ENCODE measurements at regions not wholly inside any gene's neighbourhood (a gene's known extent, or its start where the extent isn't known, plus 50 kb on each side); places are given as distances from the start of the nearest gene placed in this dataset.

- no peak overlapping the region for H3K4me3 Mint-ChIP-seq
- H3K4me1 ChIP-seq = no peaks in the 10 kb centered on the region
- H3K27me3 ChIP-seq = no peaks in the 10 kb centered on the region
- no peak overlapping the region for H3K9ac ChIP-seq
- TF ChIP-seq EZH2phosphoT487 (IDR thresholded peaks at IDR 0.05) (no peak), EZH2 (IDR thresholded peaks at IDR 0.05) (no peak), CTCF (IDR thresholded peaks at IDR 0.05) (no peak)
- H3F3A ChIP-seq (ENCODE audit: low read depth) = no peaks in the 10 kb centered on the region
- no peak overlapping the region for H3K4me3 ChIP-seq
- H2AFZ ChIP-seq (replicated peaks) = no peak overlapping the region
- no peaks in the 10 kb centered on the region for H4K20me1 ChIP-seq (ENCODE audit: low read depth)
- no peaks in the 10 kb centered on the region for H3K9me3 Mint-ChIP-seq
- no peaks in the 10 kb centered on the region for H3K36me3 ChIP-seq
- peaks cover 12% of the 10 kb centered on the region for H3K27me3 Mint-ChIP-seq (ENCODE audit: insufficient read depth, low read depth)
- no peaks in the 10 kb centered on the region for H3K79me2 ChIP-seq (ENCODE audit: low read depth)
- H3K4me1 Mint-ChIP-seq = peaks cover 3% of the 10 kb centered on the region
- no peak overlapping the region for H3K27ac Mint-ChIP-seq
- H3K9me3 ChIP-seq (ENCODE audit: low read depth) = no peaks in the 10 kb centered on the region
- DNase-seq (ENCODE audit: low spot score) = no peak
- no peak overlapping the region for H3K27ac ChIP-seq
- H3K4me2 ChIP-seq = no peak overlapping the region
- H3K36me3 Mint-ChIP-seq = no peaks in the 10 kb centered on the region
Measured at GRCh38 chr1:30272277-30273020, 450.9 kb downstream of the MATN1 start.

GRCh38 chr1:30271401-30272276, 451.7 kb downstream of the MATN1 start:
- Mint-ChIP-seq H3K9me3 (no peaks in the 10 kb centered on the region), H3K4me1 (peaks cover 3% of the 10 kb centered on the region), H3K27ac (no peak overlapping the region), H3K4me3 (no peak overlapping the region), H3K27me3 (ENCODE audit: insufficient read depth, low read depth) (peaks cover 13% of the 10 kb centered on the region), H3K36me3 (no peaks in the 10 kb centered on the region)
- Histone ChIP-seq H3F3A (ENCODE audit: low read depth) (no peaks in the 10 kb centered on the region), H3K4me2 (no peak overlapping the region), H3K9ac (no peak overlapping the region), H3K36me3 (no peaks in the 10 kb centered on the region), H3K27me3 (no peaks in the 10 kb centered on the region), H4K20me1 (ENCODE audit: low read depth) (no peaks in the 10 kb centered on the region), H3K27ac (no peak overlapping the region), H3K4me1 (no peaks in the 10 kb centered on the region), H3K9me3 (ENCODE audit: low read depth) (no peaks in the 10 kb centered on the region), H3K79me2 (ENCODE audit: low read depth) (no peaks in the 10 kb centered on the region), H2AFZ (replicated peaks) (no peak overlapping the region), H3K4me3 (no peak overlapping the region)
- TF ChIP-seq CTCF (IDR thresholded peaks at IDR 0.05) (no peak), EZH2 (IDR thresholded peaks at IDR 0.05) (no peak), EZH2phosphoT487 (IDR thresholded peaks at IDR 0.05) (no peak)
- no peak for DNase-seq (ENCODE audit: low spot score)

GRCh38 chr1:30270461-30270860, 452.9 kb downstream of the MATN1 start:
- Histone ChIP-seq H3K4me3 (no peak overlapping the region), H3K9ac (no peak overlapping the region), H2AFZ (replicated peaks) (no peak overlapping the region), H4K20me1 (ENCODE audit: low read depth) (no peaks in the 10 kb centered on the region), H3K4me2 (no peak overlapping the region), H3K27me3 (no peaks in the 10 kb centered on the region), H3F3A (ENCODE audit: low read depth) (no peaks in the 10 kb centered on the region), H3K27ac (no peak overlapping the region), H3K4me1 (no peaks in the 10 kb centered on the region), H3K36me3 (no peaks in the 10 kb centered on the region), H3K79me2 (ENCODE audit: low read depth) (no peaks in the 10 kb centered on the region), H3K9me3 (ENCODE audit: low read depth) (no peaks in the 10 kb centered on the region)
- no peak for TF ChIP-seq EZH2 (IDR thresholded peaks at IDR 0.05)
- TF ChIP-seq EZH2phosphoT487 (IDR thresholded peaks at IDR 0.05) = no peak
- H3K36me3 Mint-ChIP-seq = no peaks in the 10 kb centered on the region
- H3K27ac Mint-ChIP-seq = no peak overlapping the region
- no peaks in the 10 kb centered on the region for H3K9me3 Mint-ChIP-seq
- peaks cover 15% of the 10 kb centered on the region for H3K27me3 Mint-ChIP-seq (ENCODE audit: insufficient read depth, low read depth)
- no peaks in the 10 kb centered on the region for H3K4me1 Mint-ChIP-seq
- H3K4me3 Mint-ChIP-seq = no peak overlapping the region
- DNase-seq (ENCODE audit: low spot score) = no peak

Measured in neural progenitor cell (in vitro differentiated cells).